C4-2B (cell line): ENCODE measurements at regions not wholly inside any gene's neighbourhood (a gene's known extent, or its start where the extent isn't known, plus 50 kb on each side); places are given as distances from the start of the nearest gene placed in this dataset.

Experiments used
- ZFX ChIP-seq: fragments of 450-650 bp; IDR thresholded peaks from 2 replicates; pipeline ENCODE4 v1.6.1; 2017
- TF ChIP-seq, protein P1 (sequence below): fragments of 450-650 bp; conservative IDR thresholded peaks from 2 replicates; pipeline ENCODE4 v1.5.1; 2017; ENCODE audit warnings: mild to moderate bottlenecking

DNA sequence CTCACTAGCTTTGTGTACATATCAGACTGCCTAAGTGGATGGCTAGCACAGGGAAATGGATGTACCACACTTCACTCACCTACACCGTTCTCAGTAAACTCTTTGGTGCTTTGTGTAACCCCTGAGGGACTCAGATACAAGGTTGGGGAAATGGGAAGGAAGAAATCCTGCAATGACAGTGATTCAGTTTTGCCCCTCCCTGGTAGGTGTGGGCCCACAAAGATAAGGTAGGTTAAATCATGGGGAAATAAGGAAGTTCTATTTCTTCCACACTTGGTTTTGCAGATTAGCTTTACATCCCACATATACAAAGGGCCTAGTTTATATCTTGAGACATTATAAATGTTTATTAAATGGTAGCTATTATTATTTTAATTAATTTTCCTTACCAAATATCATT lies 197.6 kb upstream of the SPANXN4 start:
- TF ChIP-seq, protein P1, sequence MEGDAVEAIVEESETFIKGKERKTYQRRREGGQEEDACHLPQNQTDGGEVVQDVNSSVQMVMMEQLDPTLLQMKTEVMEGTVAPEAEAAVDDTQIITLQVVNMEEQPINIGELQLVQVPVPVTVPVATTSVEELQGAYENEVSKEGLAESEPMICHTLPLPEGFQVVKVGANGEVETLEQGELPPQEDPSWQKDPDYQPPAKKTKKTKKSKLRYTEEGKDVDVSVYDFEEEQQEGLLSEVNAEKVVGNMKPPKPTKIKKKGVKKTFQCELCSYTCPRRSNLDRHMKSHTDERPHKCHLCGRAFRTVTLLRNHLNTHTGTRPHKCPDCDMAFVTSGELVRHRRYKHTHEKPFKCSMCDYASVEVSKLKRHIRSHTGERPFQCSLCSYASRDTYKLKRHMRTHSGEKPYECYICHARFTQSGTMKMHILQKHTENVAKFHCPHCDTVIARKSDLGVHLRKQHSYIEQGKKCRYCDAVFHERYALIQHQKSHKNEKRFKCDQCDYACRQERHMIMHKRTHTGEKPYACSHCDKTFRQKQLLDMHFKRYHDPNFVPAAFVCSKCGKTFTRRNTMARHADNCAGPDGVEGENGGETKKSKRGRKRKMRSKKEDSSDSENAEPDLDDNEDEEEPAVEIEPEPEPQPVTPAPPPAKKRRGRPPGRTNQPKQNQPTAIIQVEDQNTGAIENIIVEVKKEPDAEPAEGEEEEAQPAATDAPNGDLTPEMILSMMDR: no peak
- no peak for TF ChIP-seq ZFX
